Psoas muscle (tissue), 7 donors: ENCODE measurements at regions not wholly inside any gene's neighbourhood (a gene's known extent, or its start where the extent isn't known, plus 50 kb on each side); places are given as distances from the start of the nearest gene placed in this dataset.

ENCODE experiments used
- ATAC-seq, 4 donors: fragments of 200-7000 bp; cut with Tn5 transposase; one replicate each; pipeline ENCODE4 v1.9.1; 2020; ENCODE audit warnings: moderate library complexity in 3 of 4, mild to moderate bottlenecking in 2 of 4
- DNase-seq, 2 donors: peaks; one replicate each; pipeline ENCODE4 v3.0.0-alpha.2; 2020
- H3K27ac ChIP-seq: fragments of 200-600 bp; one replicate; pipeline ENCODE4 v1.8.0; 2022
- H3K27me3 ChIP-seq, 3 donors: fragments of 200-600 bp in 1 of 3; one replicate each; pipeline versions ENCODE4 v1.6.1 to v1.8.0; 2013 to 2022; ENCODE audit warnings: low read length in 2 of 3, mild to moderate bottlenecking in 2 of 3, moderate library complexity in 1 of 3; ENCODE audit not compliant: insufficient read depth in 3 of 3
- H3K36me3 ChIP-seq, 2 donors: fragments of 200-600 bp in 1 of 2; one replicate each; pipeline versions ENCODE4 v1.6.1 to v1.8.0; 2013 to 2022; ENCODE audit warnings: low read depth in 1 of 2, mild to moderate bottlenecking in 1 of 2, moderate library complexity in 1 of 2; ENCODE audit not compliant: insufficient read depth in 1 of 2
- H3K4me1 ChIP-seq: fragments of 200-600 bp; one replicate; pipeline ENCODE4 v1.8.0; 2022
- H3K4me3 ChIP-seq: fragments of 200-600 bp; one replicate; pipeline ENCODE4 v1.8.0; 2022; ENCODE audit warnings: mild to moderate bottlenecking
- H3K9me3 ChIP-seq: fragments of 200-600 bp; one replicate; pipeline ENCODE4 v1.8.0; 2022
- WGBS, 3 donors: extraction: QIAGEN DNeasy Blood & Tissue Kit; methylation state at CpG; one replicate each; pipeline versions ENCODE4 v1.1.6 to v1.1.7; 2013; 5-methylcytosine and 5-hydroxymethylcytosine counted together
- intact Hi-C, 2 donors: fragments of 100-400 bp; cut with DNase I; formaldehyde crosslinking; loops; one replicate each; pipeline versions ENCODE4 v1.11.0 to v1.14.2; 2022
- TF ChIP-seq, protein P1 (sequence below): fragments of 200-600 bp; IDR thresholded peaks from one replicate; pipeline ENCODE4 v1.8.0; 2022; ENCODE audit warnings: antibody characterized with exemption
- donor health status: healthy with polysubstance abuse.
- donor health status: DM: no; HTN: no; CAD: no; lungs with moderate emphysema.
- donor health status: Bipolar disorder and iron deficiency.
- donor health status: healthy.
- donor health status: DM: yes; HTN: yes; CAD: no.
- donor health status: DM: no; HTN: no; CAD: no.
- donor health status: DM: yes; HTN: yes; CAD: no.

DNA sequence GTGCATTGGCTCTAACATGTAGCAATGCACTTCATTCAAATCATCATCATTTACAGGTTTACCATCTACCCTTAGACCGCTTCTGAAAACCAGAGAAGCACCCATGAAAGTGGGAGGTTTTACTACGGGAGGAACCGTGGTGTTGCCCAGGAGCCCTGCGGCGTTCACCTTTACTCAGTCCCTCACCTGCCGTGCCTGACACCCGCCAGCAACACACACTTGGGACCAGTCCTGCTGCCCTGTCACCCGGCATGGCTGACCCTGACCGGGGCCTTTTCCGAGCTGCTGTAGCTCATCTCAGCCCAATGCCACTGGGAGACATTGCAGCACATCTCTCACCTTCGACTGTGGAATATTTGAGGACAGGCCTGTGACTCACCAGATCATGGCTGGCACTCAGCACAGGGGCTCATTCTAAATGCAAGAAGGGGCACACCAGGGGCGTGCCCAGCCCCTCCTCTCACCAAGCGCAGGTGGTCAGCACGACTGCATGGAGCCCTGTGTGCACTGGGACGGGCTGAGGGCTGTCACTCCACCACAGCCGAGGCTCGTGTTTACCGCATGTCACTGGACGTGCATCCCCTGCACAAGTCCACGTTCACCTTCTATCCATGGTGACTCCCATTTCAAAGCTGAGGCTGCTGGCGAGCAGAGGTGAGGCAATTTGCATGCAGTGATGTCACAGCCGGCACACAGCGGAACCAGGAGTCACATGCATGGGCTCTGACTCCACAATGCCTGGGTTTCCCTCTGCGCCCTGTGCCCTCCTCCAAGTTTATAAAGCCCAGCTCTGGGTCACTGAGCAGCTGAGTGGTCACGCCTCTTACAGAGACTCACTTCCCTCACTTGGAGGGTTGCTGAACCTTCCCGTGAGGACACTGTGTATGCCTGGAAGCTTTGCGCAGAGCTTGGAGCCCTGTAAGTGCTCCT lies 76.7 kb upstream of the SNTG2 start:
- TF ChIP-seq, protein P1, sequence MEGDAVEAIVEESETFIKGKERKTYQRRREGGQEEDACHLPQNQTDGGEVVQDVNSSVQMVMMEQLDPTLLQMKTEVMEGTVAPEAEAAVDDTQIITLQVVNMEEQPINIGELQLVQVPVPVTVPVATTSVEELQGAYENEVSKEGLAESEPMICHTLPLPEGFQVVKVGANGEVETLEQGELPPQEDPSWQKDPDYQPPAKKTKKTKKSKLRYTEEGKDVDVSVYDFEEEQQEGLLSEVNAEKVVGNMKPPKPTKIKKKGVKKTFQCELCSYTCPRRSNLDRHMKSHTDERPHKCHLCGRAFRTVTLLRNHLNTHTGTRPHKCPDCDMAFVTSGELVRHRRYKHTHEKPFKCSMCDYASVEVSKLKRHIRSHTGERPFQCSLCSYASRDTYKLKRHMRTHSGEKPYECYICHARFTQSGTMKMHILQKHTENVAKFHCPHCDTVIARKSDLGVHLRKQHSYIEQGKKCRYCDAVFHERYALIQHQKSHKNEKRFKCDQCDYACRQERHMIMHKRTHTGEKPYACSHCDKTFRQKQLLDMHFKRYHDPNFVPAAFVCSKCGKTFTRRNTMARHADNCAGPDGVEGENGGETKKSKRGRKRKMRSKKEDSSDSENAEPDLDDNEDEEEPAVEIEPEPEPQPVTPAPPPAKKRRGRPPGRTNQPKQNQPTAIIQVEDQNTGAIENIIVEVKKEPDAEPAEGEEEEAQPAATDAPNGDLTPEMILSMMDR = no peak
- Histone ChIP-seq H3K36me3 (no peaks in the 10 kb centered on the region), H3K9me3 (no peaks in the 10 kb centered on the region), H3K4me3 (no peak overlapping the region), H3K4me1 (no peaks in the 10 kb centered on the region), H3K27ac (no peak overlapping the region), H3K27me3 (peaks cover 0 to 8% (median 7%) of the 10 kb centered on the region in 3 donors)
- intact Hi-C loops = no loop called here
- ATAC-seq = no peak
- WGBS, 3 donors = 67 to 70% (median 69%) methylated on average over 27 of the region's 27 CpGs
- no peak for DNase-seq

DNA sequence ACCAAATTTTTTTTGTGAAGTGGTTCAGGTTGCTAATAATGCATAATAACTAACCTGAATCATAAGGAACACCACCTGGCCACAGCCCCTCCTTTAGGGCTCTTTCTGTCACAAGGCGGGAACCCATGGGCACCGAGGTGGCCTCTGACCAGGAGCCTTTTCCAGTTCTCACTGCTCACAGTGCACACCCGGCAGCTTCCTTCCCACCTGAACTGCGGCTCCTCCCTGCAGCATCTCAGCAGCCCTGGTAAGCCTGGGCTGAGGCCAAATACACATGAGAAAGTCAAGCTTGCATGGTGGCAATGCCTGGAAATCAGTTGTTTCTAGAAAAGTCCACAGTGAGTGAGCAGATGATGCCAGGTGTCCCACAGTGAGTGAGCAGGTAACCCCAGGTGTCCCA lies 77.6 kb upstream of the SNTG2 start:
- Histone ChIP-seq H3K36me3 (no peaks in the 10 kb centered on the region), H3K27ac (no peak overlapping the region), H3K27me3 (peaks cover 0 to 8% (median 7%) of the 10 kb centered on the region in 3 donors), H3K4me3 (no peak overlapping the region), H3K9me3 (no peaks in the 10 kb centered on the region), H3K4me1 (no peaks in the 10 kb centered on the region)
- TF ChIP-seq, protein P1 = no peak
- intact Hi-C loops = no loop called here
- 83 to 89% (median 87%) methylated on average over 4 of the region's 4 CpGs for WGBS, 3 donors
- DNase-seq (no peak), ATAC-seq (no peak)

DNA sequence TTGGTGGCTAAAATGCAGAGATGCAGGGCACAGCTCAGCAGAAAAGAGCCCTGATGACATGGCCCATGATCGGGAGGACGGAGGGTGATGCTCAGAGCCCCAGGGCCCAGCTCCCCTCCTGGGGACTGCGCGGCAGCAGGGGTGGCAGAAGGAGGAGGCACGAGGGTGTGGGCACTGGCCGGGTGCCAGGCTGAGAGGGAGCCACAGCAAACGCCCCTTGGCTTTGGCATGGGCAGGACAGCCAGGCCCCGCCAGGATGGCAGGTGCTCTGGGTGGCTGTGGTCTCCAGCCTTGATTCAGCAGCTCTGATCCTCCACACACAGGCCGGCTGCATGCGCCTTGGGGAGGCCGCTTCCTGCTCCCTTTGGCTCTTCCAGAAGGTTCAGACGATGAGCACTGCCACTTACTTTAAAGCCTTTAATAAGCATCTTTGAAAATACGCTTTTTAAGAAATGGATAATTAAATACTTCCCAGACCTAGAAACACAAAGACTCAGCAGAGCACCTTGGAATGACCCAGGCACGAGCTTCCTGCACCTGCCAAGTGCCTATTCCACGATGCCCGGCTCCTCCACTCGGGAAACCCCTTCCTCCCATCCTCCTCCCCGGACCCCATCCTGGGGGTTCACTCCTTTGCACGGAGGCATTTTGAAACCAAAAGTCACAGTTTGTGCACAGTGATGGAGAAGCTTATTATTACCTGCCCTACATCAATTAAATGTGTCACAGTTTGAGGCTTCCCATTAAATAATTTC lies 78.5 kb upstream of the SNTG2 start:
- ATAC-seq = no peak
- DNase-seq = no peak
- no peak overlapping the region for H3K27ac ChIP-seq
- no peaks in the 10 kb centered on the region for H3K4me1 ChIP-seq
- TF ChIP-seq, protein P1 = no peak
- peaks cover 0 to 8% (median 5%) of the 10 kb centered on the region in 3 donors for H3K27me3 ChIP-seq
- H3K36me3 ChIP-seq = no peaks in the 10 kb centered on the region
- WGBS, 3 donors = 51 to 63% (median 53%) methylated on average over 19 of the region's 19 CpGs
- no peak overlapping the region for H3K4me3 ChIP-seq
- no peaks in the 10 kb centered on the region for H3K9me3 ChIP-seq
- intact Hi-C loops = no loop called here

DNA sequence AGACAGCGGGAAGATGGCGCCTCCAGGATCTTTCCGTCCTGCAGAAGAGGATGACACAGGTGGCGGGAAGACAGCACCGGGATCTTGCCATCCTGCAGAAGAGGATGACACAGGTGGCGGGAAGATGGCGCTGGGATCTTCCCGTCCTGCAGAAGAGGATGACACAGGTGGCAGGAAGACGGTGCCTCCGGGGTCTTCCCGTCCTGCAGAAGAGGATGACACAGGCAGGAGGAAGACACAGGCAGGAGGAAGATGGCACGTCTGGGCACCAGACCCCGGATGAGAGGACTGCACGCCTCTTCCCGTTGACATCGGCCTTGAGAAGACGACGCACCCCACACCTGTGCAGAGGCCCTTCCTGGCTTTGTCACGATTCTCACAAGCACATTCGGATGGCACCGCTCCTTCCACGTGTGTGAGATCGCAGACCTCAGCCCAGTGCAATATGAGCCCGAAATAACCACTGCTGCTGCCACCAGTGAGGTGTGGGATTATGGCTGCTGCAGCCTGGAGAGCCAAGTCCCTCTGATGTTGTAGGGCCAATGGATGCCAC lies 79.4 kb upstream of the SNTG2 start:
- H3K27me3 ChIP-seq = peaks cover 0 to 10% (median 8%) of the 10 kb centered on the region in 3 donors
- TF ChIP-seq, protein P1 = no peak

More for the DNA sequence above, 79.4 kb upstream of the SNTG2 start:
- 82 to 87% (median 84%) methylated on average over 24 of the region's 24 CpGs for WGBS, 3 donors
- DNase-seq = no peak
- intact Hi-C loops = no loop called here
- no peak overlapping the region for H3K4me3 ChIP-seq
- H3K27ac ChIP-seq = no peak overlapping the region
- no peaks in the 10 kb centered on the region for H3K9me3 ChIP-seq
- ATAC-seq = no peak
- no peaks in the 10 kb centered on the region for H3K4me1 ChIP-seq
- no peaks in the 10 kb centered on the region for H3K36me3 ChIP-seq
